ENCODE measurements at regions not wholly inside any gene's neighbourhood (a gene's known extent, or its start where the extent isn't known, plus 50 kb on each side); places are given as distances from the start of the nearest gene placed in this dataset.
A peak's percentile ranks its signal among the peaks of the same experiment; 100 is the strongest.

DNA sequence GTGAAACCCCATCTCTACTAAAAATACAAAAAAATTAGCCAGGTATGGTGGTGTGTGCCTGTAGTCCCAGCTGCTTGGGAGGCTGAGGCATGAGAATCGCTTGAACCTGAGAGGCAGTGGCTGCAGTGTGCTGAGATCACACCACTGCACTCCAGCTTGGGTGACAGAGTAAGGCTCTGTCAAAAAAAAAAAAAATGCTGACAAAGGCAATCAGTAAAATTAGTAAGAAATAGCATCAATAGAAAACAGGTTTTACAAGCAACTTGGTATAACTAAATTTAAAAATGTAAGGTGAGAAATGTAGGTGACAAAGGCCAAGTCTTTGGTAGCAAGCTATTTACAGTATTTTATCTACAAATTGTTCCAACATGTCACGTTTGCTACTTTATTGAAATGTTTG lies 421.4 kb upstream of the RGPD4 start:
- Histone ChIP-seq H3K9me3 (ENCODE audit: control insufficient read depth in 4 of 4, insufficient read depth in 3 of 4, low read length in 3 of 4) (no peaks in the 10 kb centered on the region), H3K9ac (ENCODE audit: insufficient read depth in 1 of 2, low read length in 2 of 2) (no peak overlapping the region), H3K4me1 (ENCODE audit: control insufficient read depth in 5 of 5, insufficient read depth in 5 of 5, low read length in 5 of 5) (no peaks in the 10 kb centered on the region), H3K27me3 (ENCODE audit: control insufficient read depth in 3 of 3, insufficient read depth in 3 of 3, low read length in 2 of 3) (no peaks in the 10 kb centered on the region), H3K36me3 (ENCODE audit: control insufficient read depth in 4 of 4, insufficient read depth in 4 of 4, low read length in 4 of 4) (no peaks in the 10 kb centered on the region), H3K27ac (ENCODE audit: low read depth in 1 of 2, low read length in 1 of 2) (no peak overlapping the region), H3K4me3 (no peak overlapping the region)
- ATAC-seq (ENCODE audit: insufficient read depth, low FRiP score) (no peak), DNase-seq (no peak)
- TF ChIP-seq, protein P1, sequence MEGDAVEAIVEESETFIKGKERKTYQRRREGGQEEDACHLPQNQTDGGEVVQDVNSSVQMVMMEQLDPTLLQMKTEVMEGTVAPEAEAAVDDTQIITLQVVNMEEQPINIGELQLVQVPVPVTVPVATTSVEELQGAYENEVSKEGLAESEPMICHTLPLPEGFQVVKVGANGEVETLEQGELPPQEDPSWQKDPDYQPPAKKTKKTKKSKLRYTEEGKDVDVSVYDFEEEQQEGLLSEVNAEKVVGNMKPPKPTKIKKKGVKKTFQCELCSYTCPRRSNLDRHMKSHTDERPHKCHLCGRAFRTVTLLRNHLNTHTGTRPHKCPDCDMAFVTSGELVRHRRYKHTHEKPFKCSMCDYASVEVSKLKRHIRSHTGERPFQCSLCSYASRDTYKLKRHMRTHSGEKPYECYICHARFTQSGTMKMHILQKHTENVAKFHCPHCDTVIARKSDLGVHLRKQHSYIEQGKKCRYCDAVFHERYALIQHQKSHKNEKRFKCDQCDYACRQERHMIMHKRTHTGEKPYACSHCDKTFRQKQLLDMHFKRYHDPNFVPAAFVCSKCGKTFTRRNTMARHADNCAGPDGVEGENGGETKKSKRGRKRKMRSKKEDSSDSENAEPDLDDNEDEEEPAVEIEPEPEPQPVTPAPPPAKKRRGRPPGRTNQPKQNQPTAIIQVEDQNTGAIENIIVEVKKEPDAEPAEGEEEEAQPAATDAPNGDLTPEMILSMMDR (IDR thresholded peaks at IDR 0.05; ENCODE audit: control extremely low read depth, extremely low read depth): no peak
- WGBS, 2 donors: 78 to 82% methylated on average over 2 of the region's 2 CpGs

- H3K9ac ChIP-seq (ENCODE audit: insufficient read depth in 1 of 2, low read length in 2 of 2): no peak overlapping the region
- TF ChIP-seq, protein P1 (IDR thresholded peaks at IDR 0.05; ENCODE audit: control extremely low read depth, extremely low read depth): no peak
- WGBS, 2 donors: 53 to 74% methylated on average over 3 of the region's 3 CpGs
- no peak overlapping the region for H3K27ac ChIP-seq (ENCODE audit: low read depth in 1 of 2, low read length in 1 of 2)
- H3K4me3 ChIP-seq: no peak overlapping the region
- no peaks in the 10 kb centered on the region for H3K9me3 ChIP-seq (ENCODE audit: control insufficient read depth in 4 of 4, insufficient read depth in 3 of 4, low read length in 3 of 4)
- no peak for ATAC-seq (ENCODE audit: insufficient read depth, low FRiP score)
- no peak for DNase-seq
- H3K4me1 ChIP-seq (ENCODE audit: control insufficient read depth in 5 of 5, insufficient read depth in 5 of 5, low read length in 5 of 5): peaks cover 0 to 4% (median 0%) of the 10 kb centered on the region in 5 donors
- H3K27me3 ChIP-seq (ENCODE audit: control insufficient read depth in 3 of 3, insufficient read depth in 3 of 3, low read length in 2 of 3): no peaks in the 10 kb centered on the region
- H3K36me3 ChIP-seq (ENCODE audit: control insufficient read depth in 4 of 4, insufficient read depth in 4 of 4, low read length in 4 of 4): no peaks in the 10 kb centered on the region
Measured at GRCh38 chr2:107407017-107407416, 419.7 kb upstream of the RGPD4 start.

- TF ChIP-seq, protein P1 (IDR thresholded peaks at IDR 0.05; ENCODE audit: control extremely low read depth, extremely low read depth): no peak
- Histone ChIP-seq H3K27me3 (ENCODE audit: control insufficient read depth in 3 of 3, insufficient read depth in 3 of 3, low read length in 2 of 3) (no peaks in the 10 kb centered on the region), H3K27ac (ENCODE audit: low read depth in 1 of 2, low read length in 1 of 2) (no peak overlapping the region), H3K9ac (ENCODE audit: insufficient read depth in 1 of 2, low read length in 2 of 2) (no peak overlapping the region), H3K4me3 (no peak overlapping the region), H3K9me3 (ENCODE audit: control insufficient read depth in 4 of 4, insufficient read depth in 3 of 4, low read length in 3 of 4) (no peaks in the 10 kb centered on the region), H3K36me3 (ENCODE audit: control insufficient read depth in 4 of 4, insufficient read depth in 4 of 4, low read length in 4 of 4) (no peaks in the 10 kb centered on the region), H3K4me1 (ENCODE audit: control insufficient read depth in 5 of 5, insufficient read depth in 5 of 5, low read length in 5 of 5) (peaks cover 0 to 5% (median 0%) of the 10 kb centered on the region in 5 donors)
- ATAC-seq (ENCODE audit: insufficient read depth, low FRiP score): no peak
- WGBS, 2 donors: 52 to 65% methylated on average over 2 of the region's 2 CpGs
- no peak for DNase-seq
Measured at GRCh38 chr2:107407974-107408373, 418.7 kb upstream of the RGPD4 start.

- DNase-seq (peak in 2 of 3 donors; percentile 21 to 64), ATAC-seq (ENCODE audit: insufficient read depth, low FRiP score) (no peak)
- Histone ChIP-seq H3K9me3 (ENCODE audit: control insufficient read depth in 4 of 4, insufficient read depth in 3 of 4, low read length in 3 of 4) (no peaks in the 10 kb centered on the region), H3K27me3 (ENCODE audit: control insufficient read depth in 3 of 3, insufficient read depth in 3 of 3, low read length in 2 of 3) (no peaks in the 10 kb centered on the region), H3K36me3 (ENCODE audit: control insufficient read depth in 4 of 4, insufficient read depth in 4 of 4, low read length in 4 of 4) (no peaks in the 10 kb centered on the region), H3K27ac (ENCODE audit: low read depth in 1 of 2, low read length in 1 of 2) (no peak overlapping the region), H3K4me3 (no peak overlapping the region), H3K4me1 (ENCODE audit: control insufficient read depth in 5 of 5, insufficient read depth in 5 of 5, low read length in 5 of 5) (peaks cover 0 to 5% (median 0%) of the 10 kb centered on the region in 5 donors), H3K9ac (ENCODE audit: insufficient read depth in 1 of 2, low read length in 2 of 2) (no peak overlapping the region)
- WGBS, 2 donors: 60 to 69% methylated on average over 2 of the region's 2 CpGs
- TF ChIP-seq, protein P1 (IDR thresholded peaks at IDR 0.05; ENCODE audit: control extremely low read depth, extremely low read depth): no peak
Measured at GRCh38 chr2:107411267-107411666, 415.4 kb upstream of the RGPD4 start.
